Activated T-helper 1 cell treated with anti-CD3 and anti-CD28 coated beads, Interleukin-12 subunit alpha, Interleukin-12 subunit beta, Interleukin-2, Interleukin-4 antibody, amounts not matched to agents 30 ng/mL and 10 ng/mL and 1 ng/mL, durations not matched to agents 14 hours and 24 hours and 36 hours (primary cell): ENCODE measurements at regions not wholly inside any gene's neighbourhood (a gene's known extent, or its start where the extent isn't known, plus 50 kb on each side); places are given as distances from the start of the nearest gene placed in this dataset.

Experiments
- DNase-seq: peaks from one replicate; pipeline ENCODE4 v3.0.0; 2021; ENCODE audit warnings: low spot score
- H3K27ac Mint-ChIP-seq: one replicate; pipeline ENCODE4 v1.8.0; 2021; ENCODE audit warnings: mild to moderate bottlenecking, mixed read lengths
- H3K27me3 Mint-ChIP-seq: one replicate; pipeline ENCODE4 v1.8.0; 2022; ENCODE audit warnings: mild to moderate bottlenecking, moderate library complexity, mixed read lengths; ENCODE audit not compliant: insufficient read depth
- H3K36me3 Mint-ChIP-seq: one replicate; pipeline ENCODE4 v1.8.0; 2021; ENCODE audit warnings: low read depth, mixed read lengths
- H3K4me1 Mint-ChIP-seq: one replicate; pipeline ENCODE4 v1.8.0; 2021; ENCODE audit warnings: low read depth, mixed read lengths
- H3K4me3 Mint-ChIP-seq: one replicate; pipeline ENCODE4 v1.8.0; 2021; ENCODE audit warnings: mild to moderate bottlenecking, moderate library complexity, mixed read lengths
- H3K9me3 Mint-ChIP-seq: one replicate; pipeline ENCODE4 v1.8.0; 2021; ENCODE audit warnings: mixed read lengths
- intact Hi-C: fragments of 100-400 bp; cut with micrococcal nuclease; formaldehyde crosslinking; loops from one replicate; pipeline ENCODE4 v1.15.1; 2024

DNA sequence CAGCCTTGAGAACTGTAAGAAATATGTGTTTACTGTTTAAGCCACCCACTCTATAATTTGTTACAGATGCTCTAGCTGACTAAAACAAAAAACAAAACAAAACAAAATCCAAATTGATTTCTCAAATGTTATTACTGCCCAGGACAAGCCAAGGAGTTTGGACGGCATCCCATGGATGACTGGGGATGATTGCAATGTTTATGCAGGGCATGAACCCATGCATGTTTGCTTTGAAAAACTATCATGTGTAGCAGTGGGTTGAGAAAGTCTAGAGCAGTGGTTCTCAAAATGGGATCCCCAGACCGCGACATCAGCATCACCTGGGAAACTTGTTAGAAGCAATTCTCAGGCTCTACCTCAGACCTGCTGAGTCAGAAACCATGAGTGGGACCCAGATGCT lies 223.2 kb upstream of the PSMD7 start:
- DNase-seq, result no peak
- intact Hi-C loops, result no loop called here
- Mint-ChIP-seq H3K9me3 (peaks cover 10% of the 10 kb centered on the region), H3K27me3 (no peaks in the 10 kb centered on the region), H3K4me1 (no peaks in the 10 kb centered on the region), H3K36me3 (no peaks in the 10 kb centered on the region), H3K4me3 (no peak overlapping the region), H3K27ac (no peak overlapping the region)

DNA sequence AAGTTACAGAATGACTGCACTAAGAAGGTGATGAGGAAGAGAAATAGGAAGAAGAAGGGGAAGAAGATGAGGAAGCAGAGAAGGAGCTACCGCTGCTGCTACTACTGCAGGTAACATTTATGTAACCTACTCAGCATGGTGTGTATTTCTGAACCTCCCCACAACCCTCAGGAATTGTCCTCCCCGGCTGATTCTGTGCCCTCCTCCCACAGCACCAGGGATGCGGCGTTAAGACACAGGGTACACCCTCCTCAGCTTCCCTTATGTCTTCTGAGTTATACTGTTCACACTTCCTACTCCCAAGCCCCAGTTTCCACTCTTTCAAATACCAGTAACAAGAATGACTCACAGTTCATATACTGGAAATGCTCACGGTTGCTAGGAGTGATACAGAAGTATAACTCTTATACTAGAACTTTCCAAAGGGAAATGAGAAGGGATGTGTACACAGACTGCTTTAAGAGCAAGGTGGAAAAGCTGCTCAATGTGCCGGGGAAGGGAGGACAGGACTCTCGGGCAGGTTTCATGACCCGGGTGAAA lies 224.5 kb upstream of the PSMD7 start:
- H3K36me3 Mint-ChIP-seq, result no peaks in the 10 kb centered on the region
- DNase-seq, result no peak
- no peak overlapping the region for H3K4me3 Mint-ChIP-seq
- H3K4me1 Mint-ChIP-seq, result no peaks in the 10 kb centered on the region
- H3K27ac Mint-ChIP-seq, result no peak overlapping the region
- H3K9me3 Mint-ChIP-seq, result peaks cover 10% of the 10 kb centered on the region
- intact Hi-C loops, result no loop called here
- no peaks in the 10 kb centered on the region for H3K27me3 Mint-ChIP-seq

- Mint-ChIP-seq H3K27me3 (peaks cover 8% of the 10 kb centered on the region), H3K27ac (no peak overlapping the region), H3K4me1 (no peaks in the 10 kb centered on the region), H3K9me3 (peaks cover 6% of the 10 kb centered on the region), H3K36me3 (no peaks in the 10 kb centered on the region), H3K4me3 (no peak overlapping the region)
- intact Hi-C loops, result no loop called here
- no peak for DNase-seq
Observed at GRCh38 chr16:74070237-74070636, 226.4 kb upstream of the PSMD7 start.

DNA sequence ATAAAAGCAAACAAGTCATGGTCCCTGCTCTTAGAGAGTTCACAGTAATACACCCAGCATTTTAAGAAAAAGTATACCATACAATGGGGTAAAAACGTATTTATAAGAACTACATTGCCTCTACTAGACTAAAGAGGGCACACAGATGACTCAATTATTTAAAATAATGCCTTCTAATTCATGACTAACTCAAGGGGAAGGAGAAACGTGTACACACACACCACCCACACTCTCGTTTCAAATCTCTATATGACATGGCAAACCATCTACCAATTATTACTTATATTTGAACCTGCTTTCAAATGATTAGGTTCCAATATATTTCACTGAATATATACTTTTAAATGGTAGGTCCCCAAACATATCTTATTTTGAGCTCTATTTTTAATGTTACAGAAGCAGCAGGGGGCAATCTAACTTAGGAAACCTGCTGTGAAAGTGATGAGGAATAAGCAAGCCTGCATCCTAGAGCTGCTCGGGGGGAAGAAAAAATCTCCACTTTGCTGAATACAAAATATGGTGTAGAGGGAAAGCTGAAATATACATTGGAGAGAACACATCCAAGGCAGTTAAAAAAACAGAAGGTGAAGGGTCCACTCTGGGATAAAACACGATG lies 232.4 kb upstream of the PSMD7 start:
- Mint-ChIP-seq H3K36me3 (no peaks in the 10 kb centered on the region), H3K27me3 (peaks cover 14% of the 10 kb centered on the region), H3K4me1 (no peaks in the 10 kb centered on the region), H3K27ac (no peak overlapping the region), H3K9me3 (no peaks in the 10 kb centered on the region), H3K4me3 (no peak overlapping the region)
- intact Hi-C loops, result no loop called here
- no peak for DNase-seq

DNA sequence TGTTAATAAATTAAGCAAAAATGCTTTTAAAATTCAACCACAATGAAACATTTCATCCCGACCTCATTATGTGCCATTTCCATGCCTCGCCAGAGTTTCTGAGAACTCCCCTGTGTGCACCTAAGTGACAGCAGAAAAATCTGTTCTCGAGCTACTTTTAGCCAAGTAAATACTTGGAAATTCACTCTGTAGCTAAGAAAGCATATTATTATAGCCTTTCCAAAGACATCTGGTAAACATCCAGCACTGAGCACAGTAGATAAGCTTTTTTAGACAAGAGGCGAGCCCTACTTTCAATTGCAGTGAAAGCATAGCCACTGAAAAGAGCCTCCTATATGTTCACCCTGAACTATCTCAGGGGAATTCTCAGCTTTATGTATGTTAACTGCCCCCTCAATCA lies 242.8 kb upstream of the PSMD7 start:
- intact Hi-C loops, result no loop called here
- no peaks in the 10 kb centered on the region for H3K36me3 Mint-ChIP-seq
- no peak overlapping the region for H3K27ac Mint-ChIP-seq
- no peaks in the 10 kb centered on the region for H3K4me1 Mint-ChIP-seq
- H3K9me3 Mint-ChIP-seq, result peaks cover 18% of the 10 kb centered on the region
- no peaks in the 10 kb centered on the region for H3K27me3 Mint-ChIP-seq
- no peak overlapping the region for H3K4me3 Mint-ChIP-seq
- DNase-seq, result no peak

GRCh38 chr16:74053312-74053711 lies 243.3 kb upstream of the PSMD7 start:
- H3K4me1 Mint-ChIP-seq, result no peaks in the 10 kb centered on the region
- peaks cover 14% of the 10 kb centered on the region for H3K9me3 Mint-ChIP-seq
- H3K27me3 Mint-ChIP-seq, result no peaks in the 10 kb centered on the region
- DNase-seq, result no peak
- no peaks in the 10 kb centered on the region for H3K36me3 Mint-ChIP-seq
- H3K4me3 Mint-ChIP-seq, result no peak overlapping the region
- intact Hi-C loops, result no loop called here
- no peak overlapping the region for H3K27ac Mint-ChIP-seq

GRCh38 chr16:74052016-74052415 lies 244.6 kb upstream of the PSMD7 start:
- Mint-ChIP-seq H3K4me1 (no peaks in the 10 kb centered on the region), H3K4me3 (no peak overlapping the region), H3K27ac (no peak overlapping the region), H3K36me3 (no peaks in the 10 kb centered on the region), H3K9me3 (peaks cover 14% of the 10 kb centered on the region), H3K27me3 (no peaks in the 10 kb centered on the region)
- DNase-seq, result no peak
- intact Hi-C loops, result no loop called here

- no peak overlapping the region for H3K4me3 Mint-ChIP-seq
- DNase-seq, result no peak
- no peak overlapping the region for H3K27ac Mint-ChIP-seq
- no peaks in the 10 kb centered on the region for H3K4me1 Mint-ChIP-seq
- H3K36me3 Mint-ChIP-seq, result no peaks in the 10 kb centered on the region
- intact Hi-C loops, result no loop called here
- H3K9me3 Mint-ChIP-seq, result peaks cover 4% of the 10 kb centered on the region
- no peaks in the 10 kb centered on the region for H3K27me3 Mint-ChIP-seq
Observed at GRCh38 chr16:74049027-74049426, 247.6 kb upstream of the PSMD7 start.

GRCh38 chr16:74046524-74046923 lies 250.1 kb upstream of the PSMD7 start:
- no peak overlapping the region for H3K4me3 Mint-ChIP-seq
- no peaks in the 10 kb centered on the region for H3K36me3 Mint-ChIP-seq
- no peaks in the 10 kb centered on the region for H3K27me3 Mint-ChIP-seq

DNA sequence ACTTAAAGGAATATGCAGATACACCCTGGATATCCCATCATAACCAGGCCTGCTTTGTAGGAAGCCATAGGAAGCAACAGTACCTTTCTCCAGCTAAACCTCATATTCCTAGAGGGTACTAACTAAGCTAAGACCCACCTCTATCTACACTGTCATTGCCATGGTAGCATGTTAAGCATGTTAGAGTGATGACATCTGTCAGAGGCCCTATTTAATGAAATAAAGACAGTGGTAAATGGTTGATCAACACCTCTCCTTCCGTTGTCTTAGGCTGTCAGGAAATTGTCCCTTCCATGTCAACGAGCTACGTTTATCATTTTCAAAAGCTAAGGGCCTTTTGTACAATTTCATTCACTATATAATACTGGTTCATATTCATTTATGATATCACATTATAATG lies 251.1 kb upstream of the PSMD7 start:
- Mint-ChIP-seq H3K4me1 (no peaks in the 10 kb centered on the region), H3K36me3 (no peaks in the 10 kb centered on the region), H3K27ac (no peak overlapping the region), H3K9me3 (no peaks in the 10 kb centered on the region), H3K27me3 (no peaks in the 10 kb centered on the region), H3K4me3 (no peak overlapping the region)
- no peak for DNase-seq
- intact Hi-C loops, result no loop called here

More at GRCh38 chr16:74046524-74046923, 250.1 kb upstream of the PSMD7 start:
- intact Hi-C loops, result no loop called here
- no peak for DNase-seq
- Mint-ChIP-seq H3K27ac (no peak overlapping the region), H3K9me3 (no peaks in the 10 kb centered on the region), H3K4me1 (no peaks in the 10 kb centered on the region)

DNA sequence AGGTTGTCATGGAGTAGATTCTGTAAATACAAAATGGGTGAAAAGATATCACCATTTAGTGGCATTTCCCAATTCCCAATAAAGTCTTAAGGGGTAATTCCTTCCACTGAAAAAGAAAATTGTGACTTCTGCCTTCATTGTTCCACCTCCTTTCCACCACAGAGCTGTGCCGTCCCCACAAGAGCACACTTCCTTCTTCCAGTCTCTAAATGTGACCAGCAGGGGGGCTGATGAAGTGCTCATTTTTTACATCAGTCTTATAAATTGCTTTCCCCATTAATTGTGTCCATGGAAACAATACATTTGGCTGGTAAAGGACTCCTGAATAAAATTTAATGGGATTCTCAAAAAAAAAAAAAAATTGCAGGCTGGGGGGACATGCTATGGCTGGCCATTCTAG lies 260.8 kb upstream of the PSMD7 start:
- Mint-ChIP-seq H3K4me3 (no peak overlapping the region), H3K27me3 (peaks cover 10% of the 10 kb centered on the region), H3K4me1 (no peaks in the 10 kb centered on the region), H3K9me3 (no peaks in the 10 kb centered on the region), H3K36me3 (no peaks in the 10 kb centered on the region), H3K27ac (no peak overlapping the region)
- intact Hi-C loops, result no loop called here
- no peak for DNase-seq

GRCh38 chr16:74034862-74035261 lies 261.8 kb upstream of the PSMD7 start:
- Mint-ChIP-seq H3K4me1 (no peaks in the 10 kb centered on the region), H3K27ac (no peak overlapping the region), H3K36me3 (no peaks in the 10 kb centered on the region), H3K27me3 (peaks cover 10% of the 10 kb centered on the region), H3K4me3 (no peak overlapping the region), H3K9me3 (no peaks in the 10 kb centered on the region)
- intact Hi-C loops, result no loop called here
- DNase-seq, result no peak

GRCh38 chr16:74034200-74034599 lies 262.4 kb upstream of the PSMD7 start:
- H3K4me3 Mint-ChIP-seq, result no peak overlapping the region
- no peaks in the 10 kb centered on the region for H3K9me3 Mint-ChIP-seq
- H3K27me3 Mint-ChIP-seq, result peaks cover 10% of the 10 kb centered on the region
- no peaks in the 10 kb centered on the region for H3K36me3 Mint-ChIP-seq
- no peak for DNase-seq
- intact Hi-C loops, result no loop called here
- no peaks in the 10 kb centered on the region for H3K4me1 Mint-ChIP-seq
- no peak overlapping the region for H3K27ac Mint-ChIP-seq

DNA sequence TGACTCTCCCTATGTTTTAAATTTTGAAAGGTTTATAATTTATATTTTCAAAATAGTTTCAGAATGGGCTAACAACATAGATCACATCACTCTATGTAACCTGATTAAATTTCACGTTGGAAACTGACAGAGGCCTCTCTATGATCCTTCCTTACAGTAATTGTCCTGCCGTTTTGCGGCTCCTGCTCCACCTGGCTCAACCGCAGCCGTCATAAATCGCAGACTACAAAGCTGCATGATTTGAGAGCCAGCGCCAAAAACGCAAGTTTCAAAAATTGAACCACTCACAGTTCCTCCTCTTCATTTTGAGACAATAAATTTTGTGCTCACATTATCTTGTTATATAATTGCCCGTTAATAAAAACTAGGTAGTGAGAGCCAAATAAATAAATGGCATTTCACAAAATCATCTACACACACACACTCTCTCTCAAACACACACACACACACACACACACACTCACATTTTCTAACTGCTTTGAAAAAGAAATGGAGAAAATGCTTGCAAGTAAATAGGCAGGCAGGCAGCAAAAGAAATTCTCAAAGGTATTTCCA lies 263.1 kb upstream of the PSMD7 start:
- no peak for DNase-seq
- Mint-ChIP-seq H3K9me3 (no peaks in the 10 kb centered on the region), H3K4me3 (no peak overlapping the region), H3K27ac (no peak overlapping the region), H3K4me1 (no peaks in the 10 kb centered on the region), H3K27me3 (peaks cover 10% of the 10 kb centered on the region), H3K36me3 (no peaks in the 10 kb centered on the region)
- intact Hi-C loops, result no loop called here
